ENCODE measurements at regions not wholly inside any gene's neighbourhood (a gene's known extent, or its start where the extent isn't known, plus 50 kb on each side); places are given as distances from the start of the nearest gene placed in this dataset.
A peak's percentile ranks its signal among the peaks of the same experiment; 100 is the strongest.
"Not testable (repeated sequence)": the region's sequence is repeated elsewhere in the genome, so short reads cannot be mapped to it uniquely, and the experiment has no call there.

DNA sequence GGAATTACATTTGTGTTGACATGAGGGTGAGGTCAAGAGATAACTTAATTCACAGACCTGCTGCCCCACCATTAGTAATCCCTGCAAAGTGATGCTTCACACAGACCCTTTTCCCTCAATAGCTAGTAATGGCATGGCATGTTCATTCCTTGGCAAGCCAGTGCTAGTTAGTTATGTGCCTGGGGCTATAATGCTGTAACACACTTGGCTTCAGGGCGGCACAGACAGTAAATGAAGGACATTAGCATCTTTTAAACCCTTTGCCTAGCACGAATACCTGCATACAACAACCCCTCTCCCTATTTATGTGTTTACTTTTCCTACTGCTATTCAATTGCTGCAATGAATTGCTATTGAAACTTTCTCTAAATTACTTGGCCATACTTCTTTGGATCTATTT, 266.2 kb upstream of the VWC2 start:
- not testable (repeated sequence) for H3F3A ChIP-seq (replicated peaks; ENCODE audit: low read depth); H3K79me2 ChIP-seq (replicated peaks; ENCODE audit: insufficient read depth); H3K27me3 Mint-ChIP-seq (ENCODE audit: insufficient read depth, low read depth, poor library complexity); H3K4me3 ChIP-seq; H3K27ac Mint-ChIP-seq; H3K36me3 ChIP-seq (ENCODE audit: insufficient read depth); H2AFZ ChIP-seq; H3K27me3 ChIP-seq (ENCODE audit: insufficient read depth); H3K9me2 ChIP-seq (ENCODE audit: insufficient read depth); H3K9me3 Mint-ChIP-seq; H3K4me3 Mint-ChIP-seq; H4K20me1 ChIP-seq (replicated peaks; ENCODE audit: insufficient read depth); H3K36me3 Mint-ChIP-seq (ENCODE audit: low read depth)
- ATAC-seq, result peak; percentile 70
- DNase-seq (ENCODE audit: low spot score), result peak; percentile 56
- peak overlapping the region; percentile 60; the same call in 1 of the 2 replicates for H3K27ac ChIP-seq (ENCODE audit: low read depth)
- H3K4me1 Mint-ChIP-seq, result peaks cover 15% of the 10 kb centered on the region
- H3K4me1 ChIP-seq (ENCODE audit: insufficient read depth), result peaks cover 12% of the 10 kb centered on the region
- peak overlapping the region; percentile 36; the same call in 1 of the 2 replicates for H3K4me2 ChIP-seq
- TF ChIP-seq NANOG (IDR thresholded peaks at IDR 0.05; ENCODE audit: borderline replicate concordance), result peak; percentile 68

DNA sequence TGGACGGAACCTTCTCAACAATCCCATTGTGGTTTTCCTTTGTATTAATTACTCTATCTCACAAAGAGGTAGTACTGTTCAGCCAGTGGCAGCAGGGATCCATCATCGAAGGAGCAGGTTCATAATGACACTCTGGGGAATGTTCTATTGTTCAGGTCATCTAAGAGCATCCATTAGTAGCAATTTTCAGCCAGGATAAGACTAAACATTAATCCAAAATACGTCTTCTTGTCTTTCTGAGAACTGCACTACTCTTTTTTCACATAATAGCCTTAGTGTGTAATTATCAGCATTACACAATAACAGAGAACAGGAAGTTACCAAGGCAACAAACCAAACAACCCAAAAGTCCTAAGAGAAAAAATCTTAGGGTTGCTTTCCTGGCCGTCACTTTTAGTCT, 259.5 kb upstream of the VWC2 start:
- Mint-ChIP-seq H3K27me3 (ENCODE audit: insufficient read depth, low read depth, poor library complexity) (no peaks in the 10 kb centered on the region), H3K27ac (no peak overlapping the region), H3K4me3 (no peak overlapping the region), H3K36me3 (ENCODE audit: low read depth) (no peaks in the 10 kb centered on the region), H3K9me3 (no peaks in the 10 kb centered on the region), H3K4me1 (no peaks in the 10 kb centered on the region)
- Histone ChIP-seq H3K4me2 (no peak overlapping the region), H2AFZ (0 out of 2 replicates have a peak overlapping the region, but pooled peaks have one; percentile 16), H3K9me2 (ENCODE audit: insufficient read depth) (no peaks in the 10 kb centered on the region), H3K27ac (ENCODE audit: low read depth) (no peak overlapping the region), H3K4me1 (ENCODE audit: insufficient read depth) (no peaks in the 10 kb centered on the region), H4K20me1 (replicated peaks; ENCODE audit: insufficient read depth) (no peaks in the 10 kb centered on the region), H3K27me3 (ENCODE audit: insufficient read depth) (no peaks in the 10 kb centered on the region), H3F3A (replicated peaks; ENCODE audit: low read depth) (no peaks in the 10 kb centered on the region), H3K36me3 (ENCODE audit: insufficient read depth) (no peaks in the 10 kb centered on the region), H3K4me3 (no peak overlapping the region), H3K79me2 (replicated peaks; ENCODE audit: insufficient read depth) (no peaks in the 10 kb centered on the region)
- ATAC-seq, result no peak
- DNase-seq (ENCODE audit: low spot score), result no peak
- TF ChIP-seq CREB1 (CRISPR knock-in tag; IDR thresholded peaks at IDR 0.05; ENCODE audit: low read depth), result no peak
- no peak for TF ChIP-seq JUNB (IDR thresholded peaks at IDR 0.05; ENCODE audit: unreplicated experiment)

GRCh38 chr7:49520951-49521350, 252.5 kb upstream of the VWC2 start:
- Histone ChIP-seq H3K4me1 (ENCODE audit: insufficient read depth) (peaks cover 24% of the 10 kb centered on the region), H3K4me3 (no peak overlapping the region), H4K20me1 (replicated peaks; ENCODE audit: insufficient read depth) (no peaks in the 10 kb centered on the region), H3K27me3 (ENCODE audit: insufficient read depth) (no peaks in the 10 kb centered on the region), H3K27ac (ENCODE audit: low read depth) (no peak overlapping the region), H3K36me3 (ENCODE audit: insufficient read depth) (no peaks in the 10 kb centered on the region), H2AFZ (no peak overlapping the region), H3K9me2 (ENCODE audit: insufficient read depth) (peaks cover 10% of the 10 kb centered on the region), H3K4me2 (peak overlapping the region; percentile 46), H3K79me2 (replicated peaks; ENCODE audit: insufficient read depth) (no peaks in the 10 kb centered on the region), H3F3A (replicated peaks; ENCODE audit: low read depth) (no peaks in the 10 kb centered on the region)
- ATAC-seq (no peak), DNase-seq (ENCODE audit: low spot score) (peak; percentile 6)
- Mint-ChIP-seq H3K4me1 (peaks cover 17% of the 10 kb centered on the region), H3K27me3 (ENCODE audit: insufficient read depth, low read depth, poor library complexity) (no peaks in the 10 kb centered on the region), H3K27ac (no peak overlapping the region; the same call in 1 of the 2 replicates), H3K36me3 (ENCODE audit: low read depth) (no peaks in the 10 kb centered on the region), H3K9me3 (no peaks in the 10 kb centered on the region; the same call in 2 of the 3 replicates), H3K4me3 (peak overlapping the region; percentile 10; the same call in 1 of the 3 replicates)
- no peak for TF ChIP-seq ETS1 (IDR thresholded peaks at IDR 0.05)
- TF ChIP-seq EZH2phosphoT487 (IDR thresholded peaks at IDR 0.05; ENCODE audit: unreplicated experiment), result no peak
- no peak for TF ChIP-seq EZH2 (IDR thresholded peaks at IDR 0.05; ENCODE audit: low read depth, unreplicated experiment)
- TF ChIP-seq ZNF331 (CRISPR knock-in tag; IDR thresholded peaks at IDR 0.05; ENCODE audit: low read depth), result no peak
- no peak for TF ChIP-seq REST (IDR thresholded peaks at IDR 0.05; ENCODE audit: unreplicated experiment)
- TF ChIP-seq STAT1 (IDR thresholded peaks at IDR 0.05; ENCODE audit: unreplicated experiment), result no peak
- TF ChIP-seq ZNF114 (CRISPR knock-in tag; IDR thresholded peaks at IDR 0.05), result no peak
- no peak for TF ChIP-seq JUNB (IDR thresholded peaks at IDR 0.05; ENCODE audit: unreplicated experiment)
- TF ChIP-seq CREB1 (CRISPR knock-in tag; IDR thresholded peaks at IDR 0.05; ENCODE audit: low read depth), result no peak
- TF ChIP-seq POLR2AphosphoS5 (IDR thresholded peaks at IDR 0.05; ENCODE audit: low read depth), result no peak

Data from GM23338 (cell line).